Stomach (tissue), 4 donors: ENCODE measurements at regions not wholly inside any gene's neighbourhood (a gene's known extent, or its start where the extent isn't known, plus 50 kb on each side); places are given as distances from the start of the nearest gene placed in this dataset.

ENCODE experiments used
- CTCF ChIP-seq, 7 experiments: fragments of 450-650 bp in 4 of 7; fragments of 200-600 bp in 3 of 7; sonication (generic) in 3 of 7; IDR thresholded peaks; one replicate each; pipeline ENCODE4 v1.5.1; 2016 to 2019; ENCODE audit warnings: antibody characterized with exemption in 7 of 7, control low read depth in 2 of 7, mild to moderate bottlenecking in 1 of 7
- POLR2AphosphoS5 ChIP-seq, 3 donors: sonication (generic); formaldehyde crosslinking; IDR thresholded peaks; one replicate each; pipeline ENCODE4 v1.6.1; 2016; ENCODE audit warnings: antibody characterized with exemption in 3 of 3

GRCh38 chr11:16613262-16613511, 125.3 kb upstream of the C11orf58 start:
- no peak for TF ChIP-seq CTCF (IDR thresholded peaks at IDR 0.05)
- TF ChIP-seq POLR2AphosphoS5 (IDR thresholded peaks at IDR 0.05) = no peak
